HG03095 (cell line): ENCODE measurements at regions not wholly inside any gene's neighbourhood (a gene's known extent, or its start where the extent isn't known, plus 50 kb on each side); places are given as distances from the start of the nearest gene placed in this dataset.
"Not testable (repeated sequence)": the region's sequence is repeated elsewhere in the genome, so short reads cannot be mapped to it uniquely, and the experiment has no call there.

Experiments used
- ATAC-seq: cut with Tn5 transposase; IDR thresholded peaks from one replicate; pipeline ENCODE4 v1.9.1; 2021; ENCODE audit warnings: moderate library complexity; ENCODE audit not compliant: unreplicated experiment

- ATAC-seq = no peak
These were observed 161.5 kb downstream of the SOX3 start for GRCh38 chrX:140343226-140343868.

- no peak for ATAC-seq
These were observed 162.5 kb downstream of the SOX3 start for GRCh38 chrX:140342410-140342809.

DNA sequence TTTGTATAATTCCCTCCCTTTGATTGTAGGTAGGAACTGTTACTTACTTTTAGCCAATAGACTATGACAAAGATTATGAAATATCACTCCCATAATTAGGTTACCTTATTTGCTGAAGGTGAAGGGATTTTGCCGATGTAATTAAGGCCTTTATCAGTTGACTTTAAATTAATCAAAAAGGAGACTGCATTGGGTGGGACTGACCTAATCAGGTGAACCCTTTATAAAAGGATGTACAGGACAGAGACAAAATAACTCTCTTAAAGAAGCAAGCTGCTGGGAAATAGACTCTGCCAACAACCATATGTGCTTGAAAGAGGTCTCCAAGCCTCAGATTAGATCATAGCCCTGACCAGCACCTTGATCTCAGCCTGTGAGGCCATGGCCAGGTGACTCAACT is 167.6 kb downstream of the SOX3 start:
- no peak for ATAC-seq

- ATAC-seq = no peak
These were observed 186.6 kb downstream of the SOX3 start for GRCh38 chrX:140318296-140318695.

- no peak for ATAC-seq
These were observed 187.4 kb downstream of the SOX3 start for GRCh38 chrX:140317462-140317861.

GRCh38 chrX:140298960-140299825 is 205.7 kb downstream of the SOX3 start:
- no peak for ATAC-seq

DNA sequence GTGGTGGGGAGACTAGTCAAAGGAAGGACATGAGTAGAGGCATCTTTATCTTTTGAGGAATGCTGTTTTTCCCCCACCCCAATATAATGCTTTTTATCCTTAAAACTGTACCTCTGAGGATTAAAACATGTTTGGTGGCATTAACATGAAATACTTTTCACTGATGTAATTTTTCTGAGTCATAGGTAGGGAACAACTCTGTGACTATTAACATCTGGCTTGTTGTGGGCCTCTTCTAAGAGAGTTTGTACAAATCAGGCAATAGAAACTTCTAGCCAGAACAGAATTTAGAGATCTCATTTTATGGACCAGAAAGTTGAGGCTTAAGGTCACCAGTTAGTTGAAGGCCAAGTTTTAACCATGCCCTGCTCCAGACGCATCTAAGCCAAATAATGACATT is 207.6 kb downstream of the SOX3 start:
- ATAC-seq = no peak

GRCh38 chrX:140292961-140293360 is 211.9 kb downstream of the SOX3 start:
- ATAC-seq = no peak

DNA sequence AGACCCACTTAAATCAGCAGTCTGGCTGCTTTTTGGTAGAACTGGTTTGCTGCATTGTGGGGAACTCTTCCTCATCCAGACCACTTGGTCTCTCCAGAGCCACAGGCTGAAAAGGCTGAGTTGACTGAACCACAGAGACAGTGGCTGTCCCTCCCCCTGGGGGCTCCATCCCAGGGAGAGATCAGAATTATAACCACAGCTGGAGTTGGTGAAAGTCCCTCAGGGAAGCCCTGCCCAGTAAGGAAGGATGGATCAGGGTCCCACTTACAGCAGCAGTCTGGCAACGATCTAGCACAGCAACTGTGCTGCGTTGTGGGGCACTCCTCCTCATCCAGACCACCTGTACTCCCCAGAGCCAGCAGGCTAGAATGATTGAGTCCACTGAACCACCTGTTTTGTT is 212.7 kb downstream of the SOX3 start:
- ATAC-seq = no peak

- no peak for ATAC-seq
These were observed 229.9 kb downstream of the SOX3 start for GRCh38 chrX:140274811-140275525.

DNA sequence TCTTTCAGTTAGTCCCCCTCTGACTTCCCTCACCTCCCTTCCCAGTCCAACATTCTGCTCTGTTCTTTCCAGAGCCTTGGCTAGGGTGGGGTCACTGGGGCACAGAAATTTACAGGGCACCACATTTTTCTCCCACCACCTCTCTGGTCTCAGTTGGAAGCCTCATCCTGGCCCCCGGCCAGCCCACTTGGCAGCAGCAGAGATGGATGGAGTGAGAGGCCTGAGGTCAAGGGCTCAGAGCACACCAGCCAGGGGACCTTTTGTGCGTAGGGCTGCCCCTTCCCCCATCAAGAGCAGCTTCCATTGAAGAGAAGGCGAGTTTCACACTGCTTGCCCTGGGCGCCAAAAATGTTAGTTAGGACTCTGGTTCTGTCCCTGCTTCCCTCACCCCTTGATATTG is 230.9 kb downstream of the SOX3 start:
- no peak for ATAC-seq

GRCh38 chrX:140250391-140250790 is 254.5 kb downstream of the SOX3 start:
- ATAC-seq = no peak

DNA sequence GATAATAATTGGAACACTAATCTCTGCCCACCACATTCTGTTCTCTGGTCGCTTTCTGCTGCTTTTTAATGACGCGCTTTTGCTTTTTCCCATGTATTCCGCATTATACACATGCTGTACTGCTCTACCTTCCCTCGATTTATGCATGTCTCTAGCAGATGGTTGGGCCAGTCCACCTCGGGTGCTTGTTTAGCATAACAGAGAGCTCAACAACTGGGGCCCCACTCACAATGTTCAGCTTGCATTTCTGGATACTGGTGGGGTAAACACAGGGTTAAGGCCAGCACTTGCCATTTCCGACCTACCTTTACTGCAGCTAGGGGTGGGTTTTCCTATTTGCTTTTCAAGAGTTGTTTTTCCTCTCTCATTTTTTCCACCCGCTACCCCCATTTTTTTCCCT is 255.8 kb downstream of the SOX3 start:
- no peak for ATAC-seq

GRCh38 chrX:140229191-140229590 is 263.9 kb upstream of the CXorf66 start:
- ATAC-seq = no peak

DNA sequence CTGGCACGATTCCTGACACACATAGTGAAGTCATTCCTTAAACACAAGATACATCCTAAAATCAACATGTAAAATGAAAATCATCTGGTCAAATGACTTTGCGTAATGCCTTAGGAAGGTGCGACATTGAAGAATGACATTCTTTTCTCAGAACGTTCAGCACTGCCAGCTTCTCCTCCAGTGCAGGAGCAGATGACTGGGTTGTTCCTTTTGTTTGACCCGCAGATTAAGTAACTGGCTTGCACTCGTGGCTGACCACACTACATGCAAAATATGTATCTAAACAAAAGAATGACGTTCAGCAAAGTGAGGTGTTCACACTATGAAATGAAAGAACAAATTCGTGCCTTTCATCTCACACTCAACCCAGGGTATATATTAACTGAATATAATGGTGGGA is 260.7 kb upstream of the CXorf66 start:
- not testable (repeated sequence) for ATAC-seq

DNA sequence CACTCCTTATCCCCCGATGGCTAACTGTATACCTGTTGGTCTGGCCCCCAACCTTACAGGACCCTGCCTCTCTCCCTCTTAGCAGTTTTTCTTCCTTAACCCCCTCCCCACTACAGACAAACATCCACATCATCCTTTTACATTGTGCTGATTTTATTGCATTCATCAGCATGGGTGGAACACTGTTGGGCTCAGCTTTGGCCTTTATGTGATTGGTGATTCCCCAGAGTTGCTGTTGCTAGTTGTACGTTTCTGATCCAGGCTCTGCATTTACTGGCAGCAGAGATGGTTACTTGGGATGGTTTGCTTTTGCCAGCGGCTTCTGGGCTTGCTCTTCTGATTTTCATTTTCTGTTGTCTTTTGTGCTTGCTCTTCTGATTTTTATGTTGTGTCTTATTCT is 250.6 kb upstream of the CXorf66 start:
- not testable (repeated sequence) for ATAC-seq

GRCh38 chrX:140214518-140214917 is 249.2 kb upstream of the CXorf66 start:
- ATAC-seq = not testable (repeated sequence)

DNA sequence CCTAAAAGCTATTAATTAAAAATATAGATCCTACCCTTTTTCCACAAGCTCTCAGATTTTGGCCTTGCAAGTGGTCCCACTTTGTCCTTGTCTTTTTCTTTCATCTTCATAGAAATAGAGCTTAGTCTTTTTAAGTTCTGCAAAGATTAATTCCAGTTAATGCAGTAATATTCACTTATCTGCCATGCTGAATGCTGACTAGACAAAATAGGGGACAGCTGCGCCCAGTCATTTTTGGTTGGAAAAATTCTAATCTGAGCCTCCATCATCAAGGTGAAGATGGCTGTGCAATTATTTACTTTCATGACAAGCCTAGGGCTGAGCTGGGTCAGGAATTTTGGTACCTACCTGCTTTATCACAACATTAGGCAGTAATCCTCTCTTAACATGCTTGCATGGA is 241.3 kb upstream of the CXorf66 start:
- no peak for ATAC-seq

GRCh38 chrX:140190441-140191108 is 225.3 kb upstream of the CXorf66 start:
- no peak for ATAC-seq

GRCh38 chrX:140180585-140180984 is 215.3 kb upstream of the CXorf66 start:
- no peak for ATAC-seq

- no peak for ATAC-seq
These were observed 212.5 kb upstream of the CXorf66 start for GRCh38 chrX:140177821-140178220.
